HG03039 (cell line): ENCODE measurements at regions not wholly inside any gene's neighbourhood (a gene's known extent, or its start where the extent isn't known, plus 50 kb on each side); places are given as distances from the start of the nearest gene placed in this dataset.

Source experiments
- ATAC-seq: cut with Tn5 transposase; IDR thresholded peaks from one replicate; pipeline ENCODE4 v1.9.1; 2021; ENCODE audit warnings: mild to moderate bottlenecking, moderate library complexity; ENCODE audit not compliant: unreplicated experiment

DNA sequence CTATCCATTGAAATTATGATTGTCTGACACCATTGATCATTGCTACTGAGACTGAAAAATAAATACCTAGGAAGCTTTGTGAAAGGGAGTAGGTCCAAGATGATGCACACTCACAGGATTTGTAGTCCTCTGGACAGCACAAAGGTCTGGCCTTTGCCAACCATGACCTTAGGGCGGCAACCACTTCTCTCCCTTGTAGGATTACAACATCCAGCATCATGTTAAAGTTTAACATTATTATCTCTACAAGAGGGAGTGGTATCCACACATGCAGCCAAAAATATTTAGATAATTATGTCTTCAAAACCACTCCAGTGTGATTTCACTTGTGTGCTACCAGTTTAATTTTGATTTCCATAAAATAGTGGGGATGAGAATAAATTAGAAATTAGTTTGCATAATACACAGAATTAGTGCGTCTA, 51.1 kb upstream of the NHSL1 start:
- ATAC-seq = no peak

DNA sequence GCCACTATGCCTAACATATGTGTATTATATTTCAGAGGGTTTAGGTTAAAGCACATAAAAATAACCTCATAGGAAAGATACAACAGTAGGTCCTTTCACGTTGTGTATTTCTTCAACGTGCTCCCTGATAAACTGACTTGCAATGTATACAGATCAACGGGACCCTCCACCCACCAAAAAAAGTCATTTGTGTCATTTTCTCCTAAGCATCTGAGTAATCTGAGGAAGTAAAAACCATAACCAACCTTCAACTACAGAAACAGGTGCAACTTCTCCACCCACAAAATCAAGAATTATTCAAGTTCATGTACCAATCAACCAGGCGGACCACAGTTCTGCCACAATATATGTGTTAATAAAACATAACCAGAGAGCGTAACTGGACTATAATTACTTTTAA, 54.9 kb upstream of the NHSL1 start:
- no peak for ATAC-seq

DNA sequence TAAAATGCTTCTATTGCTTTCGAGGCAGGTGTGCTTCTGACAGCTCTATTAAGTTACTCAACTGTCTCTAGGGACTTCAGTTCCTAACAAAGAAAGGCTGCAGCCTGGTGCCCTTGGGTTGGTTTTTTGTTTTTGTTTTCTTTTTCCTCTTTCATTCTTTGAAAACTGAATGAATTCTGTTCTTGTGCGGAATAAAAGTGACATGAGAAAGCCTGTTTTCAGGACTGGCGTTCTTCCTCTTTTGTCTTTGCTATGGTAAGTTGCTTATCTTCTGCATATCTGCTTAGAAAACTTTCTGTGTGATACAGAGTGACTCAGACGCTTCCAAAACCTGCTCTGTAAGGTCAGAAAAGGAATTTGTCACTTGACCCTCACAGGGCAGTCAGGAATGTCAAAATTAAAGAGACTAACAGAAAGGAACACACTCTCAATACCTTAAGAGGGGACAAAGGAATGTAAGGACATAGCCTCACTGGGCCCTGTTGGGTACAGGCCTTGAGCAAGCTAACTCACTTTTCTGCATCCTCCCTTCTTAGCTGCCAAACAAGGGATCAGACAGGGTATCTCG, 56.2 kb upstream of the NHSL1 start:
- no peak for ATAC-seq

DNA sequence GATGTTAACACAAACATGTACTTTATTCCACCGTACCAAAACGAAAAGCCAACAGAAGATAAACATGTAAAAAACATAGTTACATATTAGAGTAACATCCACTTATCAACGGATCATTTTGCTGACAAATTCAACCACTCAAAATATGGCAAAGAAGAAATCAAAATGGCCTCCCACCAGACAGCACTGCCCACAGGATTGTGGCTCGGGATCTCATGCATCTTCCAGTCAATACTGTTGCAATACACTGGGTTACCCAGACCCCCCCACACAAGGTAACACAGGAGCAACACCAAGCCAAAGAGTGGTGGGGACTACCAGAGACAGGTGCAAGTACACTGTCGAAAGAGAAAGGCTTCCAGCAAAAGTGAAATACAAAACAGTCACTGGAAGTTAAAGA, 57.9 kb upstream of the NHSL1 start:
- no peak for ATAC-seq

DNA sequence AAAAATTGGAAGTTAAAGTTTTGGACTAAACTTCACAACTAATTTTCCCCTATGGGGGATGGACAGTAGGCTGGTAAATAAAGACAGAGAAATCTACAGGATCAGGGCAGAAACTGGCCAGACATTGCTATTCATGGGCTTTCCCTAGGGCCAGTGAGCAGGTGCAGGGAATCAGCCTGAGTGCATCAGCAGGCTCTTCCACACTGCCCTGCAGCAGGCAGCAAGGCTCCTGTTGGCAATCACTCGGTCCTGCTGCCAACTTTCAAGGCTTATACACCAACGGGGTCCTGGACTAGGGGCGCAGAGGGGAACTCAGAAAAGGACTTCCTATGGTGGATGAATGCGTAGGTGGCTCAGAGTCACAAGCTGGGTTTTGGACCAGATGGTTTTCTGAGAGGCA, 59.8 kb upstream of the NHSL1 start:
- no peak for ATAC-seq

DNA sequence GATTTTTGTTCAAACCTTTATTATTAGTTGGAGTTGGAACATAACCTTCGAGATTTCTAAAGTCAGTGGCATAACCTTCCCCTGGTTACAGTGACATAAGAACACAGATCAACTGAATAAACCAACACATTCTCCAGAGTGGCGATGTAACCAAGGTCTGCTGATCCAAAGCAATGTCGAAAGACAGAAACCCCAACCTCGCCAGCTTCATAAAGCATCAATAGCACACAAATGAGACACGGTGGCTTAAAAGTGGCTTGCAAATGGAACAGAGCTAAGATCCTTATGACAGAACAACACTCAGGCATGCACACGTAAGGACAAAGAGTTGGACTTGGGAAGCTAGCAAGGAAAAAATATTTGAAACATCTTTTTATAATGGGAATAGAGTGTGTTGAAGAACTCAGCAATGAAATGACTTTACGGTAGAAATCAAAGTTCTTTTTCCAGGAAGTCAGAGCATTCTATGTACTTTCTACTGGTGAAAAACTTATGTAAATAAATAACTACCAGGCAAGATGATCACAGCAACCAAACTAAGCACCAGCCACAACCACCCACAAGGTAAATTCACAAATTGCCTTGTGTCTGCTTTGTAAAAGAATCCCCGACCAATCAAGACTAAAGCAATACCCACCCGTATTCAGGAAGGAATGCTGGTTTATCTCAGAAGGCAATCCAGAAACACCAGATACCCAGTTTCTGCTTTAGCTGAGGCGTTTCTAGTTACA, 61.0 kb upstream of the NHSL1 start:
- ATAC-seq = no peak

DNA sequence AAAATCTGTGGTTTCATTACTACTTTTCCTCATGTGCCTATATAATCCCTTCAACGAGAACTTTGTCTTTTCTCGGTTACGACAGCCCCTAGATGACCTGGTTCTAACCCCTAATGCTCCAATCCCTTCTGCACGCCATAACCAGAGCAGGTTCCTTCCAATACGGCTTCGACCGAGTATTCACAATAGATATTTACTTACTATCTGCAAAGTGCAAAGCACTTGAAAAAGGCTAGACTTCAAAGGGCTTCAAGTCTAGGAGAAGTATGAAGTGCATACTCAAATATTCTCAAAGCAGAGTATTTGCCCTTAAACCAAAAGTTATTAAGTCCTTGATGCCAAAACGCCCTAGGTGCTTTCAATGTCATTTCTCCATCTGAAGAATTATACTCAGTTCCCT, 63.4 kb upstream of the NHSL1 start:
- ATAC-seq = no peak

DNA sequence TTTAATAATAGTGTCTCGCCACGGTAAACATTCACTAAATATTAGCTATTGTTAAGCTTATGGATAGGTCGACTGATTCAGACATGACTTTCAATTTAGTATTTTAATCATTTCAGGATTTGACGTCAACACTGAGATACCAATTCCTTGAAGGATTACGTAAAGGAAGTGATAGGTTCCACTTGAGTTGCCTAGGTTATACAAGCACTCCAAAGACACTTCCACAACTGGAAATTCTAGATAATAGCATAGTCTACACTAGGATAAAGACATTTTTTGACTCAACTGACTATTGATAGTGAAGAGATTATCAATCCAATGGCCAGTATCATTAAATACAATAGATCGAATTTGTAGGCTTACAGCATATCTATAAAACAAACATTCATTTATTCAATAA, 63.9 kb upstream of the NHSL1 start:
- no peak for ATAC-seq

DNA sequence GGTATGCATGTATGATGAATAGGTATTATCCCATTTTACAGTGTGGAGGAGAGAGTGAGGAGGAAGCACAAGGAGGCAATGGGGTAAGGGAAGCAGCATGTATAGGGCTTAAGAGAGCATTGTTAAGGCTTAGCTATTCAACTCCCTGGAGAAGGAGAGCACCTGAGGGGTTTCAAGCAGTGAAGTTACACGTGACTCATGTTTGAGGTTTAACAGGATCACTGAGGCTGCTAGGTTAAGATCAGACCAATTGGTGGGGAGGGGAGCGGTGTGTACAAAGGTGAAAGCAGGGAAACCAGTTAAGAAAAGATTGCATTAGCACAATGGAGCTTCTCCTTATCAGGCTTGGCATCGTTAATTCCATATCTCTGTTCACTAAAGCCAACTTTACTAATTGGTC, 64.4 kb upstream of the NHSL1 start:
- ATAC-seq = no peak

DNA sequence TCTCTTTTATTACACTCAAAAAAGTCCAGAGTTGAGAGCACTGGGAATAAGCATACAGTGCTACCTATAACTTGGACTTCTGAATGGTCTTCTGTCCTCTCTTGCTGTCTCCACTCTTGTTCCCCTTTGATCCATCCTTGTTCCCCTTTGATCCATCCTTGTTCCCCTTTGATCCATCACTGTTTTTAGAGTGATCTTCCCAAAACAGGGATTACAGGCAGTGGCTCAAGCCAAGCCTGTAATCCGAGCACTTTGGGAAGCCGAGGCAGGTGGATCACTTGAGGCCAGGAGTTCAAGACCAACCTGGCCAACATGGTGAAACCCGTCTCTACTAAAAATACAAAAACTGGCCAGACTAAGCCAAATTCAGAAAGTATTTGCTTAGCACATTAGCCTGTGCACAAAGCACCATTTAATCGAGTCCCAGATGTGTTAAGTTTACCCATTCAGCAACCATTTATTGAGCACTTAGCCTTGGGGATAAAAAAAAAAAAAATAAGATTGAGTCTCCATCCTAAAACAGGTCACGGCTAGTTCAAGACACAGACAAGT, 65.0 kb upstream of the NHSL1 start:
- no peak for ATAC-seq

DNA sequence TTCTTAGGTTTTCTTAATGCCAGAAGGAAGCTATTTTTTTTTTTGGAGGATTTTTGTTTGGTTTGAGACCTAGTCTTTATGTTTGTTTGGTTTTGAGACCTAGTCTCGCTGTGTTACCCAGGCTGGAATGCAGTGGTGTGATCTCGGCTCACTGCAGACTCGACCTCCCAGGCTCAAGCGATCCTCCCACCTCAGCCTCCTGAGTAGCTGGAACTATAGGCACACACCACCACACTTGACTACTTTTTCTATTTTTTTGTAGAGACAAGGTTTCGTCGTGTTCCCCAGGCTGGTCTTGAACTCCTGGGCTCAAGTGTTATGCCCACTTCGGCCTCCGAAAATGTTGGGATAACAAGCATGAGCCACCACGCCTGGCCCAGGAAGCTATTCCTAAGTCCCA, 67.8 kb upstream of the NHSL1 start:
- no peak for ATAC-seq

DNA sequence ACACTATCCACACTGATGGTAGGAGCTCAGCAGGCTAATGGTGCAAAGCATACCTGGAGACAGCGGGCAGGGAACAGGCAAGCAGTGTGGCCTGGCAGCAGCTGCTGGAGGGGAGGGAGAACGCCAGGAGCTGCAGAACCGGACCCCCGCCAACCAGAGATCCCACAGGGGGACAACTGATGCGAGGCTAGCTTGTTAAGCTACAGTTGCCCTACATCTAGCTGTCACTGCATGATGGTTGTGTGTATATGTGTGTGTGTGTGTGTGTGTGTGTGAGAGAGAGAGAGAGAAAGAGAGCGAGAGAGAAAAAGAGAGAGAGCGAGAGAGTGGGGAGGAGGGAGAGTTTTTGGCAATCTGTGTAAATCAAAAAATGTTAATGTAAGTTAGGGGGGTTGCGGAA, 69.7 kb upstream of the NHSL1 start:
- ATAC-seq = no peak

DNA sequence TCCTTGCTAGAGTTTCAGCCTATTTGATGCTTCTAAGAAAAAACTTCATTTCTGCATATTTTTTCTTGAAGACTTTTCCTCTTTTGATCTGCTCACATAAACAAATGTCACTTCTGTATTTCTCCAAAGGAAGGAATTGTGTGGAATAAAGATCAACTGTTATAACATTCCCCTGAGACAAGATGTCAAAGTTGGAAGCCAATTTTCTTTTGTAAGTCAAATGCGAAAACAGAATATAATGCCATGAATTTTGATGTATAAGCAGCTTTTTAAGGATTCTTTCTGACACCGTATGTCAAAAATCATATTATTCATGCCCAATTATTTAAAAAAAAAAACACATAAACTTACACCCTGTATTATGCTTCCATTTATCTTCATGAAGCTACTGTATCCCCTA, 70.3 kb upstream of the NHSL1 start:
- no peak for ATAC-seq

DNA sequence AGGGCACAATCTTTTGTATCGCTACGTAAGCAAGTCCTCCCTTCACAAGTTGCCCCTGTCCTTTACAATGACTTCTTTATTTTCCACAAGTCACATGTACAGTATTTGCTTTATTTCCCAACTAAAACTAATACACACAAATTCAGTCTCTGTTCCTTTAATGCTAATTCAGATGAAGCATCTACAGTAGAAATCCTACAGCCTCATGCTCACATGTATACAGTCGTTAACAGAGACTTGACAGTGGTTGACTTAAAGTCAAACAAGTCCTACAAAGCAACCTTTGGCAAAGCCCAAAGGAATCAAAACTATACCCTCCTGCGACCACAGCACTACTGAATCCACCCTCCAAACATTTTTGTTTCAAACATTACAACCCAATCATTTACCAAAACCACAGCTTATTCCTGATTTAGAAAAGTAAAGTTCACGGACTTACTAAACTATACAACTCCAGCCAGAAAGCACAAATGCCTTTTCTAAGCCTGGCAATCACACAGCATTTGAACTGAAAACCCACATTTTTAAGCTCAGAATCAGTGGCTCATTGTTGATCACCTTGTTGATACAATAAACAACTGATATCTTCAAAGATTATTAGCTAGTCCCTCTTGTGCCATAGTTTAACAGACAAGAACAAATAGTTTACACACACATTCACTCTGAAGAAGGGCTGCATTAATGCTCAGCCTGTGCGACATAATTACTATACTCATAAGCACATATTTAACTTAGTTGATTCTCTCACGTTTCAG, 70.9 kb upstream of the NHSL1 start:
- ATAC-seq = no peak

DNA sequence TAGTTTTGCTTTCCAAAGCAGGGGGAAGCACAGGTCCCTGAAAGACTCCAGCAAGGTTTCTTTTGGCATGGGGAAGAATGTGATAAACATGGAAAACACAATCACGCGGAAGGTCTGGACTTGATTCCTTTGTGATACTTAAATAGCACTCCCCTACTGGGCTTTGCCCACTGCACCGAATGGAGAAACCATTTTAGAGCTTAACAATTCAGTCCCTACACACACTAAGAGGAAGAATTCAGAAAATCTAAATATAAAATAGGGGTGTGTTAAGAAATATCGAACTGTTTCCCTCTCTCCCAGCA, 71.4 kb upstream of the NHSL1 start:
- no peak for ATAC-seq

DNA sequence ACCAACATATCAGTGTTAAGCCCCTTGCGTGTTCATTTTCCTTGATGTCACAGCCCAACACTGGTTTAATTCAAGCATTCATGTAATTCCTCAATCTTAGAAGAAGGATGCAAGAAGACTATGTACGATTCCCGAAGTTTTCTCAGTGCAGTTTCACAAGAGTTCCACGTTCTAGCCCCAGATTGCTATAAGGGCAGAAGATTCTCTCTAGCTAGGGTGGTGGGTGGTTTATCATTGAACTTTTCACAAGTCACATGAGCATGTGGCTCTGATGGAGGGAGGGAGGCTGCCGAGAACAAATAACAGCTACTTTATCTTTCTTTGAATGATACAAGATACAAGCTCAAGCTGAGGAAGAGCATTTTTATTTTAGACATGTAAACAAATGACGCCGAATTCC, 71.9 kb upstream of the NHSL1 start:
- ATAC-seq = no peak

DNA sequence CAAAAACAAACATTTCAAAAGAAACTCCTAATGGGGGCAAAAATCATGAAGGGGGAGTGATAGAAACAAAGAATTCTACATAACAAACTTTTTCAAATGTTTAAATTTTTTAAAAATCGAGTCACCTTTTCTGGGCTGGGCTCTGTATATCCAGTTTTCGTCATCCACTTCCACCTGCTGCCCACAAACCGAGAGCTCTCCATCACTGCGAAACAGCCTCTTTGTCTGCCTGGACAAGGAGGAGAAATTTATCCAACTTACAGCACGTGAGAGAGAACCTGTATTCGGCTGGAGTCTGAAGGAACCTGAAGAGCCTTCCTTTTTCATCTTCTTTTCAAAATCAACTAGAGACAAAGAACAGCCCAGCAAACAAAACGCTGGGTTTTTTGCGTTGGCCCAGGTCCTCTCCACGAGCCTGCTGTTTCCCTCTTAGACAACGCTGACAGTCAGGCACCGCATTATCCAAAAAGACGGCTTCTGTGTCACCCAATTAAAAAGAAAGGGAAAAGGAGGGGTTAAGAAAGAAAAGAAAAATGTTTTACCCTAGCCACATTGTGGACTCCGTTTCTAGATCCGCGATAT, 72.4 kb upstream of the NHSL1 start:
- ATAC-seq = no peak

DNA sequence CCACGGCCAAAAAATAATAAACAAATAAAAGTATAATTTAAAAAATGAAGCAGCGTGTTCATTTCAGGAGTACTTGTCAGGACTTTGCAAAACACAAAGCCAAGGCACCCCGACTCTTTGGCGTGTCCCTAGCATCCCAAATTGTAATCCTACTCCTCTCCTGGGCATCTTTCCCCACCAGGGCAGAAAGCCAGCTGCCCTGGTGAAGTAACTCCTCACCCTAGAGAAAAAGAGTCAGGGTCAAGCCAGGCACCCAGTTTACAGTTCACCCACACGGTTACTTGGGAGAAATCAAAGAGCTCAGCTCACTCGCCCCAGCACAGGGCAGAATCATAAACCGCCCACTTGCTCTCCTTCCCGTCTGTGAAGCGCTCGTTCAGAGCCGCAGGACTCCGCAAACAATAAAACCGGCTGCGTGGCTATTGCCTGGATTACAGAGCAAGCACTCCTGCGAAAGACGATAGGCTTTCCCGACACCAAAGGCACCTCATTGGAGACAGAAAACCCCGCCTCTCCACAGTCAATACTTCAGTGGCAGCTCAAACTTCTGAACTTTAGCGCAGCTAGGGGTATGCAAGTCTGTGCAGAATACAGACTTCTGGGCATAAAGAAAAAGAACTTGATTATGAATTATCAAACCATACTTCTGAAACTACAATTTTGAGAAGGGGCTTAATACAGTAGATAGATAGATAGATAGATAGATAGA, 73.0 kb upstream of the NHSL1 start:
- no peak for ATAC-seq

DNA sequence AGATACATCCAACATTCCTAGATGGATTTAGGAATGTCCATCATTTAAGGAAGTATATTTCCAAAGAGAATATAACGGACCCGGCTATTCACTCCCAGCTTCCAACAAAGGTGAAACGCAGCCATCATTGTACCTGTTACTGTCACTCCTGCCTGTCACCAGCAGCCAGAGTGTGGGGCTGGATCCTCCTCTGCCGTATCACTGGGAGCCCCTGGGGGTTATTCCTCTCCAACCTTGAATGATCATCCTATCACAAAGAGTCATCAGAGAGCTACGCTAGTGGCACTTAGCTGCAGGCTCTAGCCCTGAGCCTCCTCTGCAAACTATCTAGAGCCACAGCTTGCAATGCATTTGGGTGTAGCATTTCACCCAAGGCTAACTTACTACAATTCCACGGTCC, 73.6 kb upstream of the NHSL1 start:
- no peak for ATAC-seq

DNA sequence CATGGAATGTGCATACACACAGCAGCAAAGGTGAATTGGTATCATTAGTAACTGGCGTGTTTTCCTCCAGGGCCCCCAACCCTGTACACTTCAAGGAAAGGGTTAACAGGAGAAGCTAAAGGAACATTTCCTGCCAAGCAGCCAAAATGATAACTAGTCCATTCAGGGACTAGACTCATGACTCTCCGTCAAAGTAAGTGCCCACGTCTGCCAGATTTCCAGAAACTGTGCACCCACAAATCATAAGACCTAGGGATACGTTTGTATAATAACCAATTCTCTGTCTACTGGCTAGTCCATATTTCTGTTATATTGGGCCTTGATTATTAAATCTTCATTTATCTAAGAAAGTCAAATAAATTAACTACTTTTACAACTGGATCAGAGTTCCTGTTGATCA, 76.0 kb upstream of the NHSL1 start:
- ATAC-seq = no peak

DNA sequence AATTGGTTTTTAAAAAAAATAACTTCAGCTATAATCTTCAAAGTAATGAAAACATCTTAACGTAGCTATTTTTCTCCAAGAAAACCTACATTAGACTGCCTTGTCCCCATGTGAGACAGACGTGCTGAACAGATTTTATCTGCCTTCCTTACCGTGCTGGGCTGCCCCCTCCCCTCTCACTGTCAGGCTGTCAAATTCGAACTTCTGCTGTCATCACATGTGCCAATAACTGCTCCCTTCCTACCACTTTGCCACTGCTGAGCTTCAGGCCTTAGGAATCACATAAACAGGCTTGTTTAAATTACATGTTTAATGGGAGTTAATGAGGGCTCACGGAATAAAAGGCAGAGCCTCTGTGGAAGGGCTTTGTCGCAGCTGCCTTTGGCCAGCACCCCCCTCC, 77.0 kb upstream of the NHSL1 start:
- ATAC-seq = no peak
